Stimulated activated memory B cell treated with anti-CD40 and anti-IgM and Interleukin-4, amounts not matched to agents 10 μg/mL and 1 μg/mL and 100 μg/mL, for 72 hours (primary cell): ENCODE measurements at regions not wholly inside any gene's neighbourhood (a gene's known extent, or its start where the extent isn't known, plus 50 kb on each side); places are given as distances from the start of the nearest gene placed in this dataset.
"Not testable (repeated sequence)": the region's sequence is repeated elsewhere in the genome, so short reads cannot be mapped to it uniquely, and the experiment has no call there.

ENCODE experiments used
- ATAC-seq: fragments of 150-1000 bp; cut with Tn5 transposase; 2 replicates; pipeline ENCODE4 v1.10.0; 2021
- H3K27ac Mint-ChIP-seq: one replicate; pipeline ENCODE4 v1.8.0; 2022; ENCODE audit warnings: mild to moderate bottlenecking, mixed read lengths
- H3K27me3 Mint-ChIP-seq: one replicate; pipeline ENCODE4 v1.8.0; 2022; ENCODE audit warnings: mixed read lengths
- H3K36me3 Mint-ChIP-seq: one replicate; pipeline ENCODE4 v1.8.0; 2022; ENCODE audit warnings: mixed read lengths
- H3K4me1 Mint-ChIP-seq: one replicate; pipeline ENCODE4 v1.8.0; 2022; ENCODE audit warnings: mixed read lengths
- H3K4me3 Mint-ChIP-seq: one replicate; pipeline ENCODE4 v1.8.0; 2022; ENCODE audit warnings: mild to moderate bottlenecking, moderate library complexity, mixed read lengths
- H3K9me3 Mint-ChIP-seq: one replicate; pipeline ENCODE4 v1.8.0; 2022; ENCODE audit warnings: mixed read lengths

GRCh38 chr12:33813536-33813935 is 208.8 kb upstream of the ALG10 start:
- no peak overlapping the region for H3K27ac Mint-ChIP-seq
- no peaks in the 10 kb centered on the region for H3K27me3 Mint-ChIP-seq
- ATAC-seq, result no peak
- no peaks in the 10 kb centered on the region for H3K36me3 Mint-ChIP-seq
- H3K9me3 Mint-ChIP-seq, result peaks cover 6% of the 10 kb centered on the region
- H3K4me3 Mint-ChIP-seq, result no peak overlapping the region
- no peaks in the 10 kb centered on the region for H3K4me1 Mint-ChIP-seq

GRCh38 chr12:33817713-33818112 is 204.6 kb upstream of the ALG10 start:
- no peak for ATAC-seq
- no peak overlapping the region for H3K4me3 Mint-ChIP-seq
- no peaks in the 10 kb centered on the region for H3K4me1 Mint-ChIP-seq
- H3K27me3 Mint-ChIP-seq, result no peaks in the 10 kb centered on the region
- no peaks in the 10 kb centered on the region for H3K36me3 Mint-ChIP-seq
- peaks cover 8% of the 10 kb centered on the region for H3K9me3 Mint-ChIP-seq
- H3K27ac Mint-ChIP-seq, result no peak overlapping the region

- Mint-ChIP-seq H3K27ac (no peak overlapping the region), H3K27me3 (no peaks in the 10 kb centered on the region), H3K9me3 (peaks cover 8% of the 10 kb centered on the region), H3K36me3 (no peaks in the 10 kb centered on the region), H3K4me3 (no peak overlapping the region), H3K4me1 (no peaks in the 10 kb centered on the region)
- peak; percentile 12 for ATAC-seq
These were observed 204.0 kb upstream of the ALG10 start for GRCh38 chr12:33818313-33818712.

GRCh38 chr12:33825442-33825841 is 196.9 kb upstream of the ALG10 start:
- Mint-ChIP-seq H3K27ac (no peak overlapping the region), H3K36me3 (no peaks in the 10 kb centered on the region), H3K27me3 (no peaks in the 10 kb centered on the region), H3K9me3 (peaks cover 3% of the 10 kb centered on the region), H3K4me3 (no peak overlapping the region), H3K4me1 (no peaks in the 10 kb centered on the region)
- no peak for ATAC-seq

- Mint-ChIP-seq H3K27me3 (no peaks in the 10 kb centered on the region), H3K27ac (no peak overlapping the region), H3K4me3 (no peak overlapping the region), H3K9me3 (peaks cover 3% of the 10 kb centered on the region), H3K36me3 (no peaks in the 10 kb centered on the region), H3K4me1 (no peaks in the 10 kb centered on the region)
- no peak for ATAC-seq
These were observed 196.2 kb upstream of the ALG10 start for GRCh38 chr12:33825986-33826602.

GRCh38 chr12:33828326-33828725 is 194.0 kb upstream of the ALG10 start:
- Mint-ChIP-seq H3K27me3 (no peaks in the 10 kb centered on the region), H3K27ac (no peak overlapping the region), H3K4me3 (no peak overlapping the region), H3K4me1 (no peaks in the 10 kb centered on the region), H3K36me3 (no peaks in the 10 kb centered on the region), H3K9me3 (no peaks in the 10 kb centered on the region)
- no peak for ATAC-seq

GRCh38 chr12:33830070-33830469 is 192.2 kb upstream of the ALG10 start:
- no peaks in the 10 kb centered on the region for H3K36me3 Mint-ChIP-seq
- no peak overlapping the region for H3K27ac Mint-ChIP-seq
- no peaks in the 10 kb centered on the region for H3K9me3 Mint-ChIP-seq
- no peak for ATAC-seq
- no peaks in the 10 kb centered on the region for H3K27me3 Mint-ChIP-seq
- no peaks in the 10 kb centered on the region for H3K4me1 Mint-ChIP-seq
- no peak overlapping the region for H3K4me3 Mint-ChIP-seq

- Mint-ChIP-seq H3K4me1 (no peaks in the 10 kb centered on the region), H3K4me3 (no peak overlapping the region), H3K9me3 (no peaks in the 10 kb centered on the region), H3K27ac (no peak overlapping the region), H3K36me3 (no peaks in the 10 kb centered on the region), H3K27me3 (no peaks in the 10 kb centered on the region)
- ATAC-seq, result no peak
These were observed 189.4 kb upstream of the ALG10 start for GRCh38 chr12:33832900-33833299.

GRCh38 chr12:33834672-33835071 is 187.6 kb upstream of the ALG10 start:
- Mint-ChIP-seq H3K27ac (no peak overlapping the region), H3K9me3 (no peaks in the 10 kb centered on the region)

GRCh38 chr12:33876618-33877017 is 145.7 kb upstream of the ALG10 start:
- H3K36me3 Mint-ChIP-seq, result no peaks in the 10 kb centered on the region
- peaks cover 14% of the 10 kb centered on the region for H3K9me3 Mint-ChIP-seq
- no peak overlapping the region for H3K4me3 Mint-ChIP-seq
- no peaks in the 10 kb centered on the region for H3K4me1 Mint-ChIP-seq
- H3K27ac Mint-ChIP-seq, result no peak overlapping the region
- ATAC-seq, result no peak
- H3K27me3 Mint-ChIP-seq, result no peaks in the 10 kb centered on the region

More at GRCh38 chr12:33834672-33835071, 187.6 kb upstream of the ALG10 start:
- H3K4me3 Mint-ChIP-seq, result no peak overlapping the region
- no peaks in the 10 kb centered on the region for H3K4me1 Mint-ChIP-seq
- no peaks in the 10 kb centered on the region for H3K36me3 Mint-ChIP-seq
- H3K27me3 Mint-ChIP-seq, result no peaks in the 10 kb centered on the region
- no peak for ATAC-seq

- H3K27me3 Mint-ChIP-seq, result no peaks in the 10 kb centered on the region
- H3K4me3 Mint-ChIP-seq, result no peak overlapping the region
- no peaks in the 10 kb centered on the region for H3K36me3 Mint-ChIP-seq
- no peaks in the 10 kb centered on the region for H3K9me3 Mint-ChIP-seq
- no peak overlapping the region for H3K27ac Mint-ChIP-seq
- no peaks in the 10 kb centered on the region for H3K4me1 Mint-ChIP-seq
- ATAC-seq, result no peak
These were observed 129.9 kb upstream of the ALG10 start for GRCh38 chr12:33892425-33892824.

GRCh38 chr12:33920460-33920859 is 101.8 kb upstream of the ALG10 start:
- H3K27me3 Mint-ChIP-seq, H3K36me3 Mint-ChIP-seq, H3K27ac Mint-ChIP-seq, H3K4me3 Mint-ChIP-seq, H3K4me1 Mint-ChIP-seq, ATAC-seq: not testable (repeated sequence)
- peaks cover 21% of the 10 kb centered on the region for H3K9me3 Mint-ChIP-seq

- no peak overlapping the region for H3K4me3 Mint-ChIP-seq
- no peaks in the 10 kb centered on the region for H3K4me1 Mint-ChIP-seq
These were observed 96.2 kb upstream of the ALG10 start for GRCh38 chr12:33926095-33926494.

GRCh38 chr12:33937669-33938068 is 84.6 kb upstream of the ALG10 start:
- H3K36me3 Mint-ChIP-seq, ATAC-seq, H3K4me3 Mint-ChIP-seq, H3K9me3 Mint-ChIP-seq, H3K4me1 Mint-ChIP-seq, H3K27ac Mint-ChIP-seq, H3K27me3 Mint-ChIP-seq: not testable (repeated sequence)

More at GRCh38 chr12:33926095-33926494, 96.2 kb upstream of the ALG10 start:
- H3K36me3 Mint-ChIP-seq, result no peaks in the 10 kb centered on the region
- ATAC-seq, result no peak
- H3K9me3 Mint-ChIP-seq, result peaks cover 17% of the 10 kb centered on the region
- H3K27ac Mint-ChIP-seq, result no peak overlapping the region
- no peaks in the 10 kb centered on the region for H3K27me3 Mint-ChIP-seq

GRCh38 chr12:33942172-33942571 is 80.1 kb upstream of the ALG10 start:
- Mint-ChIP-seq H3K36me3 (no peaks in the 10 kb centered on the region), H3K27ac (no peak overlapping the region), H3K9me3 (no peaks in the 10 kb centered on the region), H3K27me3 (no peaks in the 10 kb centered on the region), H3K4me3 (no peak overlapping the region), H3K4me1 (no peaks in the 10 kb centered on the region)
- ATAC-seq, result no peak

- Mint-ChIP-seq H3K4me1 (no peaks in the 10 kb centered on the region), H3K9me3 (peaks cover 6% of the 10 kb centered on the region), H3K36me3 (no peaks in the 10 kb centered on the region), H3K27ac (no peak overlapping the region), H3K4me3 (no peak overlapping the region), H3K27me3 (no peaks in the 10 kb centered on the region)
- ATAC-seq, result no peak
These were observed 77.4 kb upstream of the ALG10 start for GRCh38 chr12:33944703-33945437.
